ENCODE measurements at regions not wholly inside any gene's neighbourhood (a gene's known extent, or its start where the extent isn't known, plus 50 kb on each side); places are given as distances from the start of the nearest gene placed in this dataset.

GRCh38 chr15:100703032-100703578, 100.7 kb downstream of the ASB7 start:
- Histone ChIP-seq H3K27me3 (ENCODE audit: control insufficient read depth in 4 of 4, insufficient read depth in 4 of 4, low read length in 3 of 4) (peaks cover 0 to 9% (median 2%) of the 10 kb centered on the region in 4 donors), H3K9ac (ENCODE audit: low read depth in 1 of 2, low read length in 2 of 2) (no peak overlapping the region), H3K36me3 (ENCODE audit: control insufficient read depth in 4 of 4, insufficient read depth in 3 of 4, low read depth in 1 of 4, low read length in 3 of 4) (no peaks in the 10 kb centered on the region), H3K4me1 (ENCODE audit: control insufficient read depth in 4 of 4, insufficient read depth in 4 of 4, low read length in 3 of 4) (peaks cover 0 to 1% (median 0%) of the 10 kb centered on the region in 4 donors), H3K9me3 (ENCODE audit: control insufficient read depth in 4 of 4, low read length in 3 of 4) (no peaks in the 10 kb centered on the region), H3K27ac (ENCODE audit: low read depth in 1 of 2, low read length in 2 of 2) (no peak overlapping the region), H3K4me3 (ENCODE audit: low read depth in 1 of 3, low read length in 3 of 3) (no peak overlapping the region)
- WGBS = 49% methylated on average over 3 of the region's 3 CpGs
- TF ChIP-seq SP1 (IDR thresholded peaks at IDR 0.05) (no peak), ZBTB33 (IDR thresholded peaks at IDR 0.05) (no peak), NR2F2 (IDR thresholded peaks at IDR 0.05) (no peak), FOXA2 (IDR thresholded peaks at IDR 0.05) (no peak), HNF4G (IDR thresholded peaks at IDR 0.05) (no peak), TAF1 (conservative IDR thresholded peaks at IDR 0.05) (no peak), RAD21 (IDR thresholded peaks at IDR 0.05) (no peak), HNF4A (conservative IDR thresholded peaks at IDR 0.05) (no peak)
- no peak for DNase-seq (ENCODE audit: low spot score)

- TF ChIP-seq HNF4G (IDR thresholded peaks at IDR 0.05) (no peak), SP1 (IDR thresholded peaks at IDR 0.05) (no peak), JUND (IDR thresholded peaks at IDR 0.05) (no peak), NR2F2 (IDR thresholded peaks at IDR 0.05) (no peak), ATF3 (IDR thresholded peaks at IDR 0.05) (no peak), GABPA (IDR thresholded peaks at IDR 0.05 in 1 of 2, conservative IDR thresholded peaks at IDR 0.05 in 1 of 2) (no peak), REST (IDR thresholded peaks at IDR 0.05) (no peak), HNF4A (conservative IDR thresholded peaks at IDR 0.05) (no peak), TAF1 (conservative IDR thresholded peaks at IDR 0.05) (no peak), EGR1 (IDR thresholded peaks at IDR 0.05; ENCODE audit: low read depth in 2 of 2) (no peak), RXRA (IDR thresholded peaks at IDR 0.05) (no peak), RAD21 (IDR thresholded peaks at IDR 0.05) (no peak), YY1 (IDR thresholded peaks at IDR 0.05) (no peak), FOXA1 (IDR thresholded peaks at IDR 0.05) (no peak), FOXA2 (IDR thresholded peaks at IDR 0.05) (no peak), CTCF (IDR thresholded peaks at IDR 0.05; ENCODE audit: low read depth, low read length, missing input control) (no peak), ZBTB33 (IDR thresholded peaks at IDR 0.05) (no peak), MAX (IDR thresholded peaks at IDR 0.05) (no peak)
- no peak overlapping the region for H3K27ac ChIP-seq (ENCODE audit: low read depth in 1 of 2, low read length in 2 of 2)
- WGBS = 90% methylated on average over 10 of the region's 10 CpGs
- no peak for DNase-seq (ENCODE audit: low spot score)
- H3K4me3 ChIP-seq (ENCODE audit: low read depth in 1 of 3, low read length in 3 of 3) = no peak overlapping the region
- H3K9me3 ChIP-seq (ENCODE audit: control insufficient read depth in 4 of 4, low read length in 3 of 4) = no peaks in the 10 kb centered on the region
- no peak overlapping the region for H3K9ac ChIP-seq (ENCODE audit: low read depth in 1 of 2, low read length in 2 of 2)
- peaks cover 0 to 1% (median 0%) of the 10 kb centered on the region in 4 donors for H3K4me1 ChIP-seq (ENCODE audit: control insufficient read depth in 4 of 4, insufficient read depth in 4 of 4, low read length in 3 of 4)
- no peaks in the 10 kb centered on the region for H3K36me3 ChIP-seq (ENCODE audit: control insufficient read depth in 4 of 4, insufficient read depth in 3 of 4, low read depth in 1 of 4, low read length in 3 of 4)
- peaks cover 0 to 12% (median 4%) of the 10 kb centered on the region in 4 donors for H3K27me3 ChIP-seq (ENCODE audit: control insufficient read depth in 4 of 4, insufficient read depth in 4 of 4, low read length in 3 of 4)
Measured at GRCh38 chr15:100703671-100704070, 101.3 kb downstream of the ASB7 start.

Data from liver (tissue), 8 donors.